HG03139 (cell line): ENCODE measurements at regions not wholly inside any gene's neighbourhood (a gene's known extent, or its start where the extent isn't known, plus 50 kb on each side); places are given as distances from the start of the nearest gene placed in this dataset.
"Not testable (repeated sequence)": the region's sequence is repeated elsewhere in the genome, so short reads cannot be mapped to it uniquely, and the experiment has no call there.

ENCODE experiments used
- ATAC-seq: cut with Tn5 transposase; IDR thresholded peaks from one replicate; pipeline ENCODE4 v1.9.1; 2021; ENCODE audit not compliant: unreplicated experiment

GRCh38 chr1:185477638-185478580 is 160.9 kb upstream of the IVNS1ABP start:
- ATAC-seq = no peak

GRCh38 chr1:185474440-185475149 is 157.6 kb upstream of the IVNS1ABP start:
- ATAC-seq = no peak

- ATAC-seq = no peak
Observed at GRCh38 chr1:185473186-185473585, 156.1 kb upstream of the IVNS1ABP start.

GRCh38 chr1:185468626-185469025 is 151.6 kb upstream of the IVNS1ABP start:
- ATAC-seq = no peak

GRCh38 chr1:185467122-185467521 is 150.1 kb upstream of the IVNS1ABP start:
- no peak for ATAC-seq

DNA sequence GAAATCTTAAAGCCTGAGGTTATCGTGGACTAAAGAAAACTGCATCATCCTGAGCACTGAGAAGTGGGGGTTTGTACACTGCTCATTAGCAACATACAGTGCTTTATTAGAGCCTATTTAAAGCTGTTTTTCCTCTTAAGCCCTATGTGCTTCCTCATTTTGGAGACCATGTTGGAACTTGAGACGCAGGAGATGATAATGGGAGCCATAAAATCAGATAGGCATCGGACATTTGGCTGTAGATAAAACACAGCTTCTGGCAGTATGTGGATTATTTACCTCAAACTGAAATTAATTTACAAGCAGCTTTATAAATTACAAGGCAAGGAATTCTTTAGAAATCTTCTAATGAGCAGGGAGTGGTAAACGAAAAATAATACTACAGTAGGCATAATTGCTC is 147.7 kb upstream of the IVNS1ABP start:
- no peak for ATAC-seq

DNA sequence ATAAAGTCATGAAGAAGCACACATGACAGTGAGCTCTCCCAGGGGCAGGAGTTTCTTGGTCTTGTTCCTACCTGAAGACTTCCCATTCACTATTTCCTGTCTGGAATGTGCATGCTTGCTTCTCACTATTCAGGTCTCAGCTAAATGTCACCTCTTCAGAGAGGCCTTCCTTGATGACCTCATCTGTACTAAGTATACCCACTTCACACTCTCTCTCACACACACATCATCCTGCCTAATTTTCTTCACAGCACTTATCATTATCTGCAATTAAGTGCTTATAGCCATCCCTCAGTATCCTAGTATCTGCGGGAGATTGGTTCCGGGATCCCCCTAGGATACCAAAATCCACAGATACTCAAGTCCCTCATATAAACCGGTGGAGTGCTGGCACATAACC is 146.4 kb upstream of the IVNS1ABP start:
- ATAC-seq = no peak

- ATAC-seq = no peak
Observed at GRCh38 chr1:185463011-185463410, 146.0 kb upstream of the IVNS1ABP start.

GRCh38 chr1:185460723-185461122 is 143.7 kb upstream of the IVNS1ABP start:
- ATAC-seq = not testable (repeated sequence)

- no peak for ATAC-seq
Observed at GRCh38 chr1:185459141-185459540, 142.1 kb upstream of the IVNS1ABP start.

DNA sequence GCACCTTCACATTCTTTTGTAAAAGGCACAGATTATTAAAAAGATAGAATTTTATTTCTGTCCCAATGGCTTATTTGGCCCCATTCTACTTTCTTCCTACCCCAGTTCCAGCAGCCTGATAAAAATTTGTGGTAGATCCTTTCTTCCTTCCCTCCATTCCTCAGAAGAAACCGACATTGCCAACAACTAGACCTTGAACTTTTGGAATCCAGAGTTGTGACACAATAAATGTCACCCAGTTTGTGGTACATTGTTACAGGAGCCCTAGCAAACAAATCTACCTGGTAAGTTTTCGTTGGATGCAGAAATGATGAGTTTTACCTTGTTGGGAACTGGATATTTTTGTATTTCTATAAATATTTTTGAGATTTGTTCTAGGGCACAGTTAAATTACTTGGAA is 141.6 kb upstream of the IVNS1ABP start:
- ATAC-seq = no peak

GRCh38 chr1:185453496-185454192 is 136.6 kb upstream of the IVNS1ABP start:
- no peak for ATAC-seq

DNA sequence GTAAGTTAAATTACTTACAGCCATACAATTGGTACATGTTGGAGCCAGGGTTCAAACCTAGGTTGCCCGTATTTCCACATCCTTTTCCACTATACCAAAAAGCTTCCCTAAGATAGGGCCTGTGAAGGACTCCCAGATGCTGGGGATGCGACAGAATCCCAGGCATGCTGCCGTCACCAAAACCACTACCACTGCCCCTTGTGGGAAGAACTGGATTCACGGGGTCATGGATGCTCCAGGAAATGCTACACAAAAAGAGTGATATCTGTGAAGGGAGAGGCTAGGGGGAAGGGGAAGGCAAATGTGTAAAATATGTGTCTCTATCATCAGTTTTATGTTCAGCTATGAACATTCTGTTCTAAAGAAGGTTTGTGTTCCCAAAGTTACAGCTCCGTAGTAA is 133.9 kb upstream of the IVNS1ABP start:
- no peak for ATAC-seq

GRCh38 chr1:185450060-185450788 is 133.2 kb upstream of the IVNS1ABP start:
- no peak for ATAC-seq

DNA sequence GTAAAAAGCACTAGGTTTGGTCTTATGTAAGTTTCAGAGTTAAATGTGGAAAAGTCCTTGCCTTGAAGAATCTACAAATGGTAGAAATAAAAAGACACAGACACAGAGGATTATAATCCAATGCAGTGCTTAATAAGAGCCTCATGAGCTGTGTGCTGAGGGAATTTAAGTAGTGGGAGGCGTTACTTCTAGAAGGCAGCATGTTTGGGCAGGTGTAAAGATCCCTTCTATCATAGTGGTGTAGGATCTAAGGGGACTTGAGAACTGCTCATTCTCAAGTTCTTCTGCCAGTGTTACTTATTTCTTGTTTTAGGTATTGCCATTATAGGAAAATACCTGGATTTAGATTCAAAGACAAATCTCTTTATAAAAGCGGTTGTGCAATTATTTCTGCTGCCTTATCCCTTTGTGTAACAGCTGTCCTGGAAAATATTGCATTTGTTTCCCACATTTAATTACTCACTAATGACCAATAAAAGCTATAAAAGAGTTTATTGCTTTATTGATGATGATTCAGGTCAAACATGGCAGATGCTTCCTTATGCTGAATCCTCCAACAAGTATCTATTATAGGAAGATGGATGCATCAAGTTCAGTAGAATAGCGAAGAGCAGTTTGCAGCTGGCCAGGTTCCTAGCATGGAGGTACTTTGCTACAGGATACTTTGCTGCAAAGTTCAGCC is 132.5 kb upstream of the IVNS1ABP start:
- no peak for ATAC-seq

- no peak for ATAC-seq
Observed at GRCh38 chr1:185448591-185449186, 131.6 kb upstream of the IVNS1ABP start.

- ATAC-seq = no peak
Observed at GRCh38 chr1:185446131-185446530, 129.1 kb upstream of the IVNS1ABP start.

GRCh38 chr1:185445594-185445993 is 128.6 kb upstream of the IVNS1ABP start:
- ATAC-seq = no peak

DNA sequence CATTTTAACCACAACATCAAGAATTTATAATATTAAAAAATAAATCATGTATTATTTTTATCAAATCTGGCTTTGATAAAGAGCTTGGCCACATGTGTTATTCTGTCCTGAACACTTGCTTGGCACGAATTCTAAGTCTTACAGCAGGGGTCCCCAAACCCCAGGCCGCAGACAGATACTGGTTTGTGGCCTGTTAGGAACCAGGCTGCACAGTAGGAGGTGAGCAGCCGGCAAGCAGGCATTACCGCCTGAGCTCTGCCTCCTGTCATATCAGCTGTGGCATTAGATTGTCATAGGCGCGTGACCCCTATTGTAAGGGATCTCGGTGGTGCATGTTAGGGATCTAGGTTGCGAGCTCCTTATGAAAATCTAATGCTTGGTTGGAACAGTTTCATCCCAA is 127.6 kb upstream of the IVNS1ABP start:
- ATAC-seq = no peak

GRCh38 chr1:185442050-185442449 is 125.0 kb upstream of the IVNS1ABP start:
- ATAC-seq = no peak
